Astrocyte (in vitro differentiated cells and primary cell): ENCODE measurements at regions not wholly inside any gene's neighbourhood (a gene's known extent, or its start where the extent isn't known, plus 50 kb on each side); places are given as distances from the start of the nearest gene placed in this dataset.

Experiments
- DNase-seq: peaks from one replicate; pipeline ENCODE4 v3.0.0-alpha.2; 2010; ENCODE audit warnings: low read depth
- FAIRE-seq: peaks from 2 replicates; lab custom pipeline; 2011; peaks lifted over from hg19 to GRCh38; lab: Jason Lieb, UNC
- H2AFZ ChIP-seq: 2 replicates; pipeline ENCODE4 v1.6.0; 2012; ENCODE audit warnings: low read depth, low read length, inconsistent platforms
- H3K27ac ChIP-seq: 2 replicates; pipeline ENCODE4 v1.5.1; 2011; ENCODE audit warnings: low read depth, low read length, inconsistent platforms
- H3K27me3 ChIP-seq: 2 replicates; pipeline ENCODE4 v1.6.0; 2011; ENCODE audit warnings: low read length, inconsistent platforms; ENCODE audit not compliant: insufficient read depth
- H3K36me3 ChIP-seq: 2 replicates; pipeline ENCODE4 v1.5.1; 2011; ENCODE audit warnings: low read length, inconsistent platforms; ENCODE audit not compliant: insufficient read depth
- H3K4me1 ChIP-seq: 2 replicates; pipeline ENCODE4 v1.5.1; 2011; ENCODE audit warnings: low read length, inconsistent platforms; ENCODE audit not compliant: insufficient read depth
- H3K4me2 ChIP-seq: 2 replicates; pipeline ENCODE4 v1.6.0; 2012; ENCODE audit warnings: low read length, inconsistent platforms
- H3K4me3 ChIP-seq: 2 replicates; pipeline ENCODE4 v1.5.1; 2011; ENCODE audit warnings: low read depth, mild to moderate bottlenecking, low read length, inconsistent platforms; ENCODE audit not compliant: insufficient read depth
- H3K79me2 ChIP-seq: 2 replicates; pipeline ENCODE4 v1.6.0; 2012; ENCODE audit warnings: mild to moderate bottlenecking, low read length, inconsistent platforms; ENCODE audit not compliant: insufficient read depth
- H3K9ac ChIP-seq: 2 replicates; pipeline ENCODE4 v1.6.0; 2012; ENCODE audit warnings: mild to moderate bottlenecking, low read length, inconsistent platforms
- H3K9me3 ChIP-seq: 2 replicates; pipeline ENCODE4 v1.5.1; 2012; ENCODE audit warnings: low read depth, mild to moderate bottlenecking, low read length, inconsistent platforms; ENCODE audit not compliant: insufficient read depth
- H4K20me1 ChIP-seq: 2 replicates; pipeline ENCODE4 v1.6.0; 2012; ENCODE audit warnings: low read length, inconsistent platforms; ENCODE audit not compliant: insufficient read depth
- H3K27ac Mint-ChIP-seq: one replicate; pipeline ENCODE4 v1.8.0; 2021; ENCODE audit warnings: mild to moderate bottlenecking, mixed read lengths; ENCODE audit not compliant: unreplicated experiment
- H3K27me3 Mint-ChIP-seq: one replicate; pipeline ENCODE4 v1.8.0; 2021; ENCODE audit warnings: low read depth, mixed read lengths; ENCODE audit not compliant: unreplicated experiment
- H3K36me3 Mint-ChIP-seq: one replicate; pipeline ENCODE4 v1.8.0; 2021; ENCODE audit warnings: low read depth, mixed read lengths; ENCODE audit not compliant: unreplicated experiment
- H3K4me1 Mint-ChIP-seq: one replicate; pipeline ENCODE4 v1.8.0; 2021; ENCODE audit warnings: low read depth, mixed read lengths; ENCODE audit not compliant: unreplicated experiment
- H3K4me3 Mint-ChIP-seq: one replicate; pipeline ENCODE4 v1.8.0; 2021; ENCODE audit warnings: mild to moderate bottlenecking, moderate library complexity, mixed read lengths; ENCODE audit not compliant: unreplicated experiment
- H3K9me3 Mint-ChIP-seq: one replicate; pipeline ENCODE4 v1.8.0; 2021; ENCODE audit warnings: mild to moderate bottlenecking, mixed read lengths; ENCODE audit not compliant: unreplicated experiment
- CTCF ChIP-seq: IDR thresholded peaks from 2 replicates; pipeline ENCODE4 v1.5.1; 2011; ENCODE audit warnings: low read depth, mild to moderate bottlenecking, inconsistent platforms, low read length, moderate library complexity; ENCODE audit not compliant: insufficient read depth
- EZH2 ChIP-seq: IDR thresholded peaks from 2 replicates; pipeline ENCODE4 v1.6.1; 2012; ENCODE audit warnings: mild to moderate bottlenecking, low read length, inconsistent platforms; ENCODE audit not compliant: insufficient read depth

GRCh38 chr12:107488666-107489065, 196.9 kb upstream of the PWP1 start:
- H3K4me2 ChIP-seq = no peak overlapping the region
- Mint-ChIP-seq H3K4me1 (peaks cover 8% of the 10 kb centered on the region), H3K36me3 (no peaks in the 10 kb centered on the region), H3K27me3 (peaks cover 10% of the 10 kb centered on the region), H3K4me3 (no peak overlapping the region), H3K9me3 (no peaks in the 10 kb centered on the region), H3K27ac (no peak overlapping the region)
- no peak overlapping the region for H3K4me3 ChIP-seq
- DNase-seq (peak; percentile 17), FAIRE-seq (peak; percentile 20)
- no peaks in the 10 kb centered on the region for H3K79me2 ChIP-seq
- no peaks in the 10 kb centered on the region for H4K20me1 ChIP-seq
- H3K9ac ChIP-seq = no peak overlapping the region
- H3K27me3 ChIP-seq = no peaks in the 10 kb centered on the region
- H3K4me1 ChIP-seq = no peaks in the 10 kb centered on the region
- no peaks in the 10 kb centered on the region for H3K36me3 ChIP-seq
- no peaks in the 10 kb centered on the region for H3K9me3 ChIP-seq
- no peak overlapping the region for H3K27ac ChIP-seq
- no peak for TF ChIP-seq CTCF
- TF ChIP-seq EZH2 = no peak
- no peak overlapping the region for H2AFZ ChIP-seq

- H3K4me3 Mint-ChIP-seq = no peak overlapping the region
- no peaks in the 10 kb centered on the region for H3K36me3 Mint-ChIP-seq
- H3K9me3 ChIP-seq = no peaks in the 10 kb centered on the region
- H4K20me1 ChIP-seq = no peaks in the 10 kb centered on the region
- no peaks in the 10 kb centered on the region for H3K79me2 ChIP-seq
- H3K27ac ChIP-seq = no peak overlapping the region
- H3K27me3 Mint-ChIP-seq = peaks cover 3% of the 10 kb centered on the region
- H3K4me1 Mint-ChIP-seq = peaks cover 8% of the 10 kb centered on the region
- TF ChIP-seq CTCF = no peak
- TF ChIP-seq EZH2 = no peak
- FAIRE-seq (no peak), DNase-seq (no peak)
- H3K4me1 ChIP-seq = no peaks in the 10 kb centered on the region
- H3K4me2 ChIP-seq = no peak overlapping the region
- H3K27me3 ChIP-seq = no peaks in the 10 kb centered on the region
- no peak overlapping the region for H2AFZ ChIP-seq
- no peaks in the 10 kb centered on the region for H3K36me3 ChIP-seq
- H3K9ac ChIP-seq = no peak overlapping the region
- no peaks in the 10 kb centered on the region for H3K9me3 Mint-ChIP-seq
- H3K4me3 ChIP-seq = no peak overlapping the region
- no peak overlapping the region for H3K27ac Mint-ChIP-seq
Measured at GRCh38 chr12:107490010-107490409, 195.6 kb upstream of the PWP1 start.

GRCh38 chr12:107491856-107492255, 193.7 kb upstream of the PWP1 start:
- no peak for DNase-seq
- H3K4me2 ChIP-seq = no peak overlapping the region
- H3K27me3 ChIP-seq = no peaks in the 10 kb centered on the region
- no peaks in the 10 kb centered on the region for H3K79me2 ChIP-seq
- Mint-ChIP-seq H3K4me1 (peaks cover 8% of the 10 kb centered on the region), H3K27ac (no peak overlapping the region), H3K36me3 (no peaks in the 10 kb centered on the region), H3K27me3 (peaks cover 3% of the 10 kb centered on the region), H3K4me3 (no peak overlapping the region), H3K9me3 (no peaks in the 10 kb centered on the region)
- TF ChIP-seq EZH2 (no peak), CTCF (no peak)
- H3K9ac ChIP-seq = no peak overlapping the region
- no peaks in the 10 kb centered on the region for H3K4me1 ChIP-seq
- no peaks in the 10 kb centered on the region for H4K20me1 ChIP-seq
- no peak overlapping the region for H3K4me3 ChIP-seq
- no peak for FAIRE-seq
- no peak overlapping the region for H3K27ac ChIP-seq
- H3K36me3 ChIP-seq = no peaks in the 10 kb centered on the region
- H2AFZ ChIP-seq = no peak overlapping the region
- H3K9me3 ChIP-seq = no peaks in the 10 kb centered on the region
